Caco-2 (cell line): ENCODE measurements at regions not wholly inside any gene's neighbourhood (a gene's known extent, or its start where the extent isn't known, plus 50 kb on each side); places are given as distances from the start of the nearest gene placed in this dataset.

Experiments
- BruUV-seq: library from RNA; stranded (reverse); fragments of 400-500 nt; replicated peaks from 2 replicates; lab custom pipeline; 2021; lab: Mats Ljungman, UMichigan
- CTCF ChIA-PET: fragments of 300-600 bp; sonication (Branson Sonifier 250); formaldehyde crosslinking; loops from one replicate; lab custom pipeline; 2022; ENCODE audit warnings: antibody characterized with exemption; lab: Charles Lee
- POLR2A ChIA-PET: fragments of 300-600 bp; sonication (Branson Sonifier 250); formaldehyde crosslinking; loops from one replicate; lab custom pipeline; 2022; ENCODE audit warnings: antibody characterized with exemption; lab: Charles Lee
- DNase-seq, 2 experiments: peaks; one replicate each; pipeline versions ENCODE4 v3.0.0 to v3.0.0-alpha.2; 2020 to 2022
- H3K27me3 ChIP-seq: replicated peaks from 2 replicates; pipeline ENCODE4 v1.6.0; 2011; ENCODE audit warnings: low read length; ENCODE audit not compliant: control insufficient read depth, insufficient read depth
- H3K36me3 ChIP-seq: 2 replicates; pipeline ENCODE4 v1.5.1; 2011; ENCODE audit warnings: low read length; ENCODE audit not compliant: control insufficient read depth, insufficient read depth
- H3K4me1 ChIP-seq: fragments of 250-450 bp; sonication (Bioruptor Pico); 2 replicates; pipeline ENCODE4 v1.5.1; 2020; ENCODE audit warnings: mild to moderate bottlenecking
- H3K4me3 ChIP-seq: 2 replicates; pipeline ENCODE4 v1.5.1; 2011; ENCODE audit warnings: low read depth, mild to moderate bottlenecking, control low read depth, low read length
- H3K9me3 ChIP-seq: fragments of 250-450 bp; sonication (Bioruptor Pico); 2 replicates; pipeline ENCODE4 v1.5.1; 2020; ENCODE audit warnings: mild to moderate bottlenecking, moderate library complexity
- H3K27ac Mint-ChIP-seq: one replicate; pipeline ENCODE4 v1.8.0; 2022; ENCODE audit warnings: mixed read lengths; ENCODE audit not compliant: unreplicated experiment
- H3K27me3 Mint-ChIP-seq: one replicate; pipeline ENCODE4 v1.8.0; 2022; ENCODE audit warnings: mixed read lengths; ENCODE audit not compliant: insufficient read depth, unreplicated experiment
- H3K36me3 Mint-ChIP-seq: one replicate; pipeline ENCODE4 v1.8.0; 2022; ENCODE audit warnings: mild to moderate bottlenecking, mixed read lengths; ENCODE audit not compliant: insufficient read depth, unreplicated experiment
- H3K4me1 Mint-ChIP-seq: one replicate; pipeline ENCODE4 v1.8.0; 2022; ENCODE audit warnings: low read depth, mixed read lengths; ENCODE audit not compliant: unreplicated experiment
- H3K4me3 Mint-ChIP-seq: one replicate; pipeline ENCODE4 v1.8.0; 2022; ENCODE audit warnings: mild to moderate bottlenecking, moderate library complexity, mixed read lengths; ENCODE audit not compliant: unreplicated experiment
- H3K9me3 Mint-ChIP-seq: one replicate; pipeline ENCODE4 v1.8.0; 2022; ENCODE audit warnings: mixed read lengths; ENCODE audit not compliant: unreplicated experiment
- intact Hi-C: fragments of 100-400 bp; cut with micrococcal nuclease; formaldehyde crosslinking; loops from one replicate; pipeline ENCODE4 v1.10.0; 2022; ENCODE audit not compliant: unreplicated experiment
- TF ChIP-seq, protein P1 (sequence below), 2 experiments: fragments of 200-600 bp in 1 of 2; IDR thresholded peaks; 1 replicate in 1 of 2; 2 replicates in 1 of 2; pipeline versions ENCODE4 v1.5.1 to v1.8.0; 2011 to 2022; ENCODE audit warnings: antibody characterized with exemption in 1 of 2, control low read depth in 1 of 2, inconsistent platforms in 1 of 2, low read depth in 1 of 2, low read length in 1 of 2, mild to moderate bottlenecking in 1 of 2, moderate library complexity in 1 of 2; ENCODE audit not compliant: insufficient read depth in 1 of 2, severe bottlenecking in 1 of 2, unreplicated experiment in 1 of 2

DNA sequence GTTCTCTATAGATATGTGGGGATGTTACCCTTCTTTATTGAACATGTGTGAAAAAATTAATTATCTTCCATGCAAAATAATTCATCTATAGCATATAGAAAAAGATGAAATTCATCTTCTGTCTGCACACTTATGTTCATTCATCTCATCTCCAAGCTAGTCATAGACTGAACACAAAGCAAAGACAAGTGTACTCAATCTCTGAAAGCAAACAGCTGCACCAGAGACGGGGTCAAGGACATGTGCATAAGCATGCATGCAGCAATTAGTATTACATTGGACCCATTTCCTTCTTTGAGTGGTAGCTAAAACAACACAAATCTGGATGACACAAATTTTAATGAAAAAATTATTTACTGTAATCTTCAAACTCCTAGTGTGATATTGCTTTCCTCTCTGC is 547.0 kb upstream of the COX7C start:
- H3K27ac Mint-ChIP-seq, result no peak overlapping the region
- H3K9me3 Mint-ChIP-seq, result no peaks in the 10 kb centered on the region
- H3K27me3 ChIP-seq, result no peaks in the 10 kb centered on the region
- ChIA-PET POLR2A (no interaction called here), CTCF (no interaction called here)
- H3K36me3 ChIP-seq, result no peaks in the 10 kb centered on the region
- H3K4me3 Mint-ChIP-seq, result no peak overlapping the region
- intact Hi-C loops, result no loop called here
- no TSS peak for BruUV-seq
- no peak overlapping the region for H3K4me3 ChIP-seq
- no peak for DNase-seq
- no peaks in the 10 kb centered on the region for H3K4me1 Mint-ChIP-seq
- no peaks in the 10 kb centered on the region for H3K27me3 Mint-ChIP-seq
- H3K9me3 ChIP-seq, result no peaks in the 10 kb centered on the region
- no peaks in the 10 kb centered on the region for H3K36me3 Mint-ChIP-seq
- TF ChIP-seq, protein P1, sequence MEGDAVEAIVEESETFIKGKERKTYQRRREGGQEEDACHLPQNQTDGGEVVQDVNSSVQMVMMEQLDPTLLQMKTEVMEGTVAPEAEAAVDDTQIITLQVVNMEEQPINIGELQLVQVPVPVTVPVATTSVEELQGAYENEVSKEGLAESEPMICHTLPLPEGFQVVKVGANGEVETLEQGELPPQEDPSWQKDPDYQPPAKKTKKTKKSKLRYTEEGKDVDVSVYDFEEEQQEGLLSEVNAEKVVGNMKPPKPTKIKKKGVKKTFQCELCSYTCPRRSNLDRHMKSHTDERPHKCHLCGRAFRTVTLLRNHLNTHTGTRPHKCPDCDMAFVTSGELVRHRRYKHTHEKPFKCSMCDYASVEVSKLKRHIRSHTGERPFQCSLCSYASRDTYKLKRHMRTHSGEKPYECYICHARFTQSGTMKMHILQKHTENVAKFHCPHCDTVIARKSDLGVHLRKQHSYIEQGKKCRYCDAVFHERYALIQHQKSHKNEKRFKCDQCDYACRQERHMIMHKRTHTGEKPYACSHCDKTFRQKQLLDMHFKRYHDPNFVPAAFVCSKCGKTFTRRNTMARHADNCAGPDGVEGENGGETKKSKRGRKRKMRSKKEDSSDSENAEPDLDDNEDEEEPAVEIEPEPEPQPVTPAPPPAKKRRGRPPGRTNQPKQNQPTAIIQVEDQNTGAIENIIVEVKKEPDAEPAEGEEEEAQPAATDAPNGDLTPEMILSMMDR (IDR thresholded peaks at IDR 0.05; ENCODE audit: insufficient read depth in 1 of 2, low read depth in 1 of 2, low read length in 1 of 2, severe bottlenecking in 1 of 2, unreplicated experiment in 1 of 2), result no peak
- no peaks in the 10 kb centered on the region for H3K4me1 ChIP-seq

DNA sequence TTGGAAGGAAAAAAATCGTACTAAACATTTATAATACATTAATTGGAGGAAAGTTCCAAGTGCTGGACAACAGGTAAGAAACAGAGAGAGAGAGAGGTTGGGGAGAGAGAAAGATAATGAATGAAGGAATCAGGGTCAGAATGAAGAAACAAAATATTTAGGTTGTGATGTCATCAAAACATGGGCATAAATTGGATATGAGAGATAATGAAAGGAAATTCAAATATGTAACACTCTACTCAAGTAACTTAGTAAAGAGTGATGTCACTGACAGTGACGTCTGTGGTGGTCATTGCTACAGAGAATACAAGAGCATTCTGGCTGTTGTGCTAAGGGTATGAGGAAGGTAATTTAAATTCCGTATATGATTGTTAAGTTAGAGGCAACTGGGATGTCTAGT is 543.4 kb upstream of the COX7C start:
- intact Hi-C loops, result no loop called here
- no peaks in the 10 kb centered on the region for H3K27me3 ChIP-seq
- Mint-ChIP-seq H3K9me3 (no peaks in the 10 kb centered on the region), H3K4me3 (no peak overlapping the region), H3K4me1 (no peaks in the 10 kb centered on the region), H3K27me3 (no peaks in the 10 kb centered on the region), H3K36me3 (no peaks in the 10 kb centered on the region), H3K27ac (no peak overlapping the region)
- POLR2A ChIA-PET, result no interaction called here
- no peaks in the 10 kb centered on the region for H3K9me3 ChIP-seq
- BruUV-seq, result no TSS peak
- no peak overlapping the region for H3K4me3 ChIP-seq
- no peak for DNase-seq
- CTCF ChIA-PET, result no interaction called here
- H3K36me3 ChIP-seq, result no peaks in the 10 kb centered on the region
- TF ChIP-seq, protein P1 (IDR thresholded peaks at IDR 0.05; ENCODE audit: insufficient read depth in 1 of 2, low read depth in 1 of 2, low read length in 1 of 2, severe bottlenecking in 1 of 2, unreplicated experiment in 1 of 2), result no peak
- no peaks in the 10 kb centered on the region for H3K4me1 ChIP-seq

DNA sequence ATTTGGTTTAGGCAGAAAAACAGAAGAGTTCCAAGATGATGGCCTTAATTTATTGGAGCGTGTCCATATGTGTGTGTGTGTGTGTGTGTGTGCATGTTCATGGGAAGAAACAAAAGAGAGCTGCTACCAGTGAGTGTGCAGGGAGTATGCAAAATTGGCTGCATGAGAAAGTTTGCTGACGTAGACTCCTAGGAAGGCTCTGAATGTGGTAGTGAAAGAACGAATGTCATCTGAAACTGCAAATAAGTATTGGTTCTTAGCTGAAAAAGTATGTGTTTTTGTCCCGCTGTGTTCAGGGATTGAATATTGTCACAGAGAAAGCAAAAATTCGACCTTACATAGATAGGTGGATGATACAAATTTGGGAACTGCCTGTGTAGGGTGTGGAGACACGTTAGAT is 542.6 kb upstream of the COX7C start:
- no peaks in the 10 kb centered on the region for H3K36me3 Mint-ChIP-seq
- POLR2A ChIA-PET, result no interaction called here
- Histone ChIP-seq H3K4me3 (no peak overlapping the region), H3K27me3 (no peaks in the 10 kb centered on the region), H3K9me3 (no peaks in the 10 kb centered on the region), H3K4me1 (no peaks in the 10 kb centered on the region), H3K36me3 (no peaks in the 10 kb centered on the region)
- H3K4me3 Mint-ChIP-seq, result no peak overlapping the region
- intact Hi-C loops, result no loop called here
- H3K27me3 Mint-ChIP-seq, result no peaks in the 10 kb centered on the region
- no peak for DNase-seq
- no TSS peak for BruUV-seq
- H3K9me3 Mint-ChIP-seq, result no peaks in the 10 kb centered on the region
- H3K4me1 Mint-ChIP-seq, result no peaks in the 10 kb centered on the region
- CTCF ChIA-PET, result no interaction called here
- TF ChIP-seq, protein P1 (IDR thresholded peaks at IDR 0.05; ENCODE audit: insufficient read depth in 1 of 2, low read depth in 1 of 2, low read length in 1 of 2, severe bottlenecking in 1 of 2, unreplicated experiment in 1 of 2), result no peak
- no peak overlapping the region for H3K27ac Mint-ChIP-seq
